ENCODE measurements at regions not wholly inside any gene's neighbourhood (a gene's known extent, or its start where the extent isn't known, plus 50 kb on each side); places are given as distances from the start of the nearest gene placed in this dataset.
"Not testable (repeated sequence)": the region's sequence is repeated elsewhere in the genome, so short reads cannot be mapped to it uniquely, and the experiment has no call there.

DNA sequence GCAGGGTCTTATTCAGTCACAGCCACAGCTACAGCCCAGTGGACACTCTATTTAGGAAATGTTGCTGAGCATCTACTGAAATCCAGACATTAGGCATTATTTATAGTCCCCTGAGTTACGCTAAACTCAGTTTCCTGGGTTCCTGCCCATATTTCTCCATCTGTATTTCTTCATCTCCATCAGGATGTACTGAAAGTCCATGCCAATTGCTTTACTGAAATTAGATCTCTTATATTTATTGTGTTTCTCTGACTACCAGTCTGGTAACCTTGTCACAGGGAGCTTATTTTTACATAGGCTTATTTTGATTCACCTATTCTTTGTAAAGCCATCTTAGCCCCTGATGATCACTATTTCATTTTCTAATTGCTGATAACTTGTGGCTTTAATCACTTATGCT is 223.9 kb downstream of the TLE3 start:
- Histone ChIP-seq H3K36me3 (no peaks in the 10 kb centered on the region), H3K9me3 (ENCODE audit: severe bottlenecking) (peaks cover 16% of the 10 kb centered on the region), H3K4me3 (ENCODE audit: low read depth, low read length) (no peak overlapping the region), H3K27me3 (ENCODE audit: insufficient read depth, low read depth, severe bottlenecking) (no peaks in the 10 kb centered on the region), H3K27ac (no peak overlapping the region)
- TF ChIP-seq, protein P1, sequence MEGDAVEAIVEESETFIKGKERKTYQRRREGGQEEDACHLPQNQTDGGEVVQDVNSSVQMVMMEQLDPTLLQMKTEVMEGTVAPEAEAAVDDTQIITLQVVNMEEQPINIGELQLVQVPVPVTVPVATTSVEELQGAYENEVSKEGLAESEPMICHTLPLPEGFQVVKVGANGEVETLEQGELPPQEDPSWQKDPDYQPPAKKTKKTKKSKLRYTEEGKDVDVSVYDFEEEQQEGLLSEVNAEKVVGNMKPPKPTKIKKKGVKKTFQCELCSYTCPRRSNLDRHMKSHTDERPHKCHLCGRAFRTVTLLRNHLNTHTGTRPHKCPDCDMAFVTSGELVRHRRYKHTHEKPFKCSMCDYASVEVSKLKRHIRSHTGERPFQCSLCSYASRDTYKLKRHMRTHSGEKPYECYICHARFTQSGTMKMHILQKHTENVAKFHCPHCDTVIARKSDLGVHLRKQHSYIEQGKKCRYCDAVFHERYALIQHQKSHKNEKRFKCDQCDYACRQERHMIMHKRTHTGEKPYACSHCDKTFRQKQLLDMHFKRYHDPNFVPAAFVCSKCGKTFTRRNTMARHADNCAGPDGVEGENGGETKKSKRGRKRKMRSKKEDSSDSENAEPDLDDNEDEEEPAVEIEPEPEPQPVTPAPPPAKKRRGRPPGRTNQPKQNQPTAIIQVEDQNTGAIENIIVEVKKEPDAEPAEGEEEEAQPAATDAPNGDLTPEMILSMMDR (IDR thresholded peaks at IDR 0.05; ENCODE audit: low read depth, low read length): no peak
- DNase-seq: no peak

DNA sequence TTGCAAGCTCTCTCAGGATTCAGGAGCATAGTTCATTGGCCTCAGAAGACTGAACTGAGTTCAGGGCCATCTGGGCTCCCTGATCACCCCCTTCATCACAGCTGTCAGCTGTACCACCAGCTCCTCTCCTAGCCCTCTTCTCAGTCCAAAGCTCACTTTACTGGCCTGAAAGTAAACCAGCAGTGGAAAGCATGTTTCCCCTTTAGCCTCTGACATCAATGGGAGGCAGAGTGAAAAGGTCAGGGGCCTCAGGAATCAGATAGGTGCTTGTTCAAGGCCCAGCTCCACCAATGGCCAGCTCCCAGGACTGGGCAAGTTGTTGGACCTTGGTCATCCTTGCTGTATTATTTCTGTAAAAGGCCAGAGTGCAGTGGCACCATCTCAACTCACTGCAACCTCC is 223.4 kb downstream of the TLE3 start:
- Histone ChIP-seq H3K27ac (no peak overlapping the region), H3K9me3 (ENCODE audit: severe bottlenecking) (peaks cover 16% of the 10 kb centered on the region), H3K4me3 (ENCODE audit: low read depth, low read length) (no peak overlapping the region), H3K27me3 (ENCODE audit: insufficient read depth, low read depth, severe bottlenecking) (no peaks in the 10 kb centered on the region), H3K36me3 (no peaks in the 10 kb centered on the region)
- TF ChIP-seq, protein P1 (IDR thresholded peaks at IDR 0.05; ENCODE audit: low read depth, low read length): no peak
- no peak for DNase-seq

DNA sequence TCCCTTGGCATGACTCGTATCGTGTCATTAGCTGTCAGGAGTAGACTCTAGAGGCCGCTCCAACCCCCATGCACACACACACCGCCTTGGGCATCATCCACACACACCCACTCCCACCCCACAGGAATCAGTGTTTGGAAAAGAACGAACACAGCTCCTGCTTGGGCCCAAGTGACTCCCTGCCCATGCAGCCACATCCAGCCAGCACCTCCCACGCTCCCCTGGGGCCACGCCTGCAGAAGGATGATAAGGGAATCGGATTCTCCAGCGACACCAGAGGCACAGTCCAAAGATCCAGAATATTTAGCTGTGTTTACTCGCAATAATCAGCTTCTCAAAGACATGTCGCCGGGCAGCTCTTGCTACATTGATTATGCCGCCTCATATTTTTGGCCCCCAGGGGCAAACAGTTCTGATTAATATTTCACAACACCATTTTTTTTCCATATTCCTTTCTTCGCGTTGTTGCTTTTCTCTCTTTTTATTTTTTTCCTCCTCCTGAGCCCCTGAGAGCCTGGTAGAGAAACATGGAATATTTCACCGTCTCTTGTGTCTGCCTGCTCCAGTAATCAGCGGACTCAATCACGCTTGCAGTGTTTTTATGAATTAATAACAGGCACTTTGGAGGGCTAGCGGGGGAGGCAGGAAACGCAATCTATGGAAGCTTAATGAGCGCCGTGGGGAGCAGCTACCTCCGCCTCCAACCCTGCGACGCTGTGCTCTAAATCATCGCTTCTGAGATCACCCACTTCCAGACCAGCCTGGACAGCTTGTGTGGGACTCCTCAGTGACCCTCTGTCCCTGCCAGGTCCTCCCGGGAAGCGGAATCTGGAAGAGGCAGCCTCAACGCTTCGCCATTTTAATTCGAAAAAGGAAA is 221.4 kb downstream of the TLE3 start:
- TF ChIP-seq, protein P1 (IDR thresholded peaks at IDR 0.05; ENCODE audit: low read depth, low read length): no peak
- H3K4me3 ChIP-seq (ENCODE audit: low read depth, low read length): no peak overlapping the region
- H3K27ac ChIP-seq: no peak overlapping the region

GRCh38 chr15:69879963-69880362 is 217.8 kb downstream of the TLE3 start:
- not testable (repeated sequence) for H3K4me3 ChIP-seq (ENCODE audit: low read depth, low read length); H3K9me3 ChIP-seq (ENCODE audit: severe bottlenecking); DNase-seq; H3K27me3 ChIP-seq (ENCODE audit: insufficient read depth, low read depth, severe bottlenecking); H3K27ac ChIP-seq; H3K36me3 ChIP-seq

More for the DNA sequence above, 221.4 kb downstream of the TLE3 start:
- DNase-seq: no peak
- peaks cover 16% of the 10 kb centered on the region for H3K9me3 ChIP-seq (ENCODE audit: severe bottlenecking)
- H3K36me3 ChIP-seq: no peaks in the 10 kb centered on the region
- H3K27me3 ChIP-seq (ENCODE audit: insufficient read depth, low read depth, severe bottlenecking): no peaks in the 10 kb centered on the region

DNA sequence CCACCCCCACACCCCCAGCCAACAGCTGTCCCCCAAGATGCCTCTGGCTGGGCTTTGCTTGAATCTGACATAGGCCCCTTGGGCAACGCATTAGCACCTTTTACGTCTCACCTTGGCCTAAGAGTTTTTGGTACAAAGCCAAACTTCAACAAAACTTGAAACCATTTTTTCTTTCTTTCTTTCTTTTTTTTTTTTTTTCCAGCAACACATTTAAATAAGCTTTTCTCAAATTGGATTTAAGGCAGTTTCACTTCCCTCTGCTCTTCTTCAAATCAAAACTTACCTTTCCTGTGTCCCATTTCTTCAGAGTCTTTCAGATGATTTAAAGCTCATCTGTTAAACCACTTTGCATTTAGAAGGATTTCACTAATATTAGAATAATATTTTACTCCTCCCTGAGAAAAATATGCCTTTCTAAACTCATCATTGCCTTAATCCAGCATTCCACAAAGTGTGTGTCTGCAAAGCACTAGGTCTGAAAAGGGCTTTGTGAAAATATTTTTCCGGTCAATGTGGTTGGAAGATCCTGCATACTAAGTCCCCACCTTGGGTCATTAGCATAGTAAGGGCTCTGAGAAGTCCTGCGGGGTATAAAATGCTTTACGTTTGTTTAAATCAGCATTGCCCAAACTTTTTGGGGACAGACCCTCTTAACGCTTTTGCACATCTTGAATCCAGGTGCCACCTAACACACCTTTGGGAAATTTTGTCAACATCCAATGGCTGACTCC is 217.0 kb downstream of the TLE3 start:
- no peak overlapping the region for H3K27ac ChIP-seq
- no peaks in the 10 kb centered on the region for H3K9me3 ChIP-seq (ENCODE audit: severe bottlenecking)
- H3K36me3 ChIP-seq: no peaks in the 10 kb centered on the region
- no peak overlapping the region for H3K4me3 ChIP-seq (ENCODE audit: low read depth, low read length)
- no peak for DNase-seq
- TF ChIP-seq, protein P1 (IDR thresholded peaks at IDR 0.05; ENCODE audit: low read depth, low read length): no peak
- no peaks in the 10 kb centered on the region for H3K27me3 ChIP-seq (ENCODE audit: insufficient read depth, low read depth, severe bottlenecking)

DNA sequence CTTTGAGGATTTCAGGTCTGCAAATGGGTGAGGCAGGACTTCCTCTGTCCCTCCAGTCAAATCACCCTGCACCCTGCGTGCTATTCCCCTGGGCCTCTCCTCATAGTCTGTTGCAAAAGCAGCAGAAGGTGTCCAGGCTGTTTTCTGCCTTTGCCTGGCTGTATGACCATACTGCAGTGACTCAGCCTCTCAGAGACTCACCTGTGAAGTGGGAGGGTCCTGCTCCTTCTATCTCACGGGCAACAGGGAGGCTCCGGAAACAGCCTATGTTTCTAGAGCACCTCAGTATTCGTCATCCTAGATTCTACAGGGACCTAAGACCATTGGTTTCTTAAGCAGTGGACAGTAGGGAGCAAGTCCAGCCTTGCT is 216.4 kb downstream of the TLE3 start:
- no peaks in the 10 kb centered on the region for H3K36me3 ChIP-seq
- no peak for DNase-seq
- H3K4me3 ChIP-seq (ENCODE audit: low read depth, low read length): no peak overlapping the region
- no peaks in the 10 kb centered on the region for H3K27me3 ChIP-seq (ENCODE audit: insufficient read depth, low read depth, severe bottlenecking)
- no peaks in the 10 kb centered on the region for H3K9me3 ChIP-seq (ENCODE audit: severe bottlenecking)
- TF ChIP-seq, protein P1 (IDR thresholded peaks at IDR 0.05; ENCODE audit: low read depth, low read length): no peak
- H3K27ac ChIP-seq: no peak overlapping the region

All from WERI-Rb-1 (cell line).